C4-2B (cell line): ENCODE measurements at regions not wholly inside any gene's neighbourhood (a gene's known extent, or its start where the extent isn't known, plus 50 kb on each side); places are given as distances from the start of the nearest gene placed in this dataset.

Source experiments
- H3K27ac ChIP-seq: fragments of 450-650 bp; 2 replicates; pipeline ENCODE4 v1.5.1; 2017
- CTCF ChIP-seq: fragments of 450-650 bp; conservative IDR thresholded peaks from 2 replicates; pipeline ENCODE4 v1.5.1; 2017; ENCODE audit warnings: mild to moderate bottlenecking
- ZFX ChIP-seq: fragments of 450-650 bp; IDR thresholded peaks from 2 replicates; pipeline ENCODE4 v1.6.1; 2017

DNA sequence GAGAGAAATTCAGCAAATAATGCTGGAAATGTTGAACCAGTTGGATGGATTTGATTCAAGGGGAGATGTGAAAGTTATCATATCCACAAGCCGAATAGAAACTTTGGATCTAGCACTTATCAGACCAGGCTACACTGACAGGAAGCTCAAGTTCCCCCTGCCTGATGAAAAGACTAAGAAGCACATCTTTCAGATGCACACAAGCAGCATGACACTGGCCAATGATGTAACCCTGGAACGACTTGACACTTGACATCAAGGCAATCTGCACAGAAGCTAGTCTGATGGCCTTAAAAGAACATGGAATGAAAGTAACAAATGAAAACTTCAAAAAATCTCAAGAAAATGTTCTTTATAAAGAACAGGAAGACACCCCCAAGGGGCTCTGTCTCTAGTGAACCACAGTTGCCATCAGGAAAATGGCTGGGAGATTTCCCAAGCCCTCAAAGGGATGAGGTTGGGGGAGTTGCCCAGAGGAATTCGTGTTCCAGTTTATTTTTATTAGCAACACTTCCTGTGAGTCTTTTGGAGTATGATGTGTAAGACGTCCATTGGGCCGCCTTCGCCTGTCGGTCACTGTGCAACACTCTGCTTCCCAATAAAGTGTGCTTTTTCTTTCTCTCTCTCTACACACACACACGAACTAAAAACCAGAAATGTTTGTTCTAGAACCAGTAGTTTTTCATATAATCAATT is 200.0 kb downstream of the HIBADH start:
- no peak for TF ChIP-seq CTCF
- no peak for TF ChIP-seq ZFX
- H3K27ac ChIP-seq: no peak overlapping the region

DNA sequence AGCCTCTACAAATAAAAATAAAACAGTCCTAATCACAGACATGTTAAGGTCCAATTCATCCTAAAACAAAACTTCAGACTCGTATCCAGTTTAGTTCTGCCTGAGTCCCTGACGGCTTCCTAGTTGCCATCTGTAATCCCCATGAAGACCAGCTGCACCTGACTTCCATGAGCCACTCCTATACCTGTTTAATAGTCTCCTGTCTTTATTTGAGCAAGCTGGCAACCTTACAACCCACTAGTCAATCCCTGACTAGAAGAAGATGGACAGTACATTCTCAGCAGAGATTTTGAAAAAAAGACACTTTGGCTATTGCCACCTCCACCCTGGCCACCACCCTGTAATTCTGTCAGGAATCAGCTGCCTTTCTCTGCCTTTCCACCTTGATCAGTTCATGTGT is 197.7 kb downstream of the HIBADH start:
- TF ChIP-seq ZFX (no peak), CTCF (no peak)
- H3K27ac ChIP-seq: no peak overlapping the region

DNA sequence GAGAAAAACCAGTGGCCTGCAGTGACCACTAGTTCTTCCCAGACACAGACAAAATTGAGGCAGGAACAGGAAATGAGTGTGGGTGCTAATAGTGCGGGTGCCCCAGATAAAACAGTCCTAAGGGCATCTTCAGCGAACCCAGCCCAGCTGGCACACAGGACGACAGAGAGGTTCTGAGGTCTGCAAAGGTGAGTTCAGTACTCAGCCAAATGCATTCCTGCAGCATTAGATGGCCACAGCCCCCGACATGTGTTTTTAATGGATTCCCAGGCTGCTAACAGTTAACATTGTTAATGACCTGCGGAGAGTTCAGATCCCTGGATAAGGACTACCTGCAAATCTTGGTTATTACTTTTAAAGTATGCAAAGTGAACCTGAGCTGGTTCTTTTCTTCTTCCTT is 196.0 kb downstream of the HIBADH start:
- no peak overlapping the region for H3K27ac ChIP-seq
- TF ChIP-seq ZFX: no peak
- TF ChIP-seq CTCF: no peak

DNA sequence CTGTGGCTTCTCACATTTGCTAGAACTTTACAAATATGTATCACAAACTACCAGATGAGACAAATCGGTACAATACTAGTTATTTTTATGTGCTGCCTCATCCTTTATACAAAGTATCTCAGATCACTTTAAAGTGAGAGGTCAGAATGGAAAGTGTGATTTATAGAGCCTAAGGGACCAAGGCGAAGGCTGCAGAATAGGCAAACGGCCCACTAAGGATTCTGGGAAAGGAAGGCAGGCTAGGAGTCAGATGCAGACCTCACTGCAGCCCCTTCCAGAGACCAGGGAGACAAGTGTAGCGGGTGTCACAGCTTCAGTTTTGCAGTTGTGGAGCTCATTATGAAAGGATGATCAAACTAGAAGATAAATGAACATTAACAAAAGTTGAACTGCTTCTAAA is 190.6 kb downstream of the HIBADH start:
- TF ChIP-seq CTCF (no peak), ZFX (no peak)
- H3K27ac ChIP-seq: no peak overlapping the region
